A549 (cell line): ENCODE measurements at regions not wholly inside any gene's neighbourhood (a gene's known extent, or its start where the extent isn't known, plus 50 kb on each side); places are given as distances from the start of the nearest gene placed in this dataset.

ENCODE experiments used
- ATAC-seq, 2 experiments: fragments of 200-7000 bp in 1 of 2; fragments of >200 bp in 1 of 2; cut with Nextera tagmentation in 1 of 2; cut with Tn5 transposase in 1 of 2; 3 replicates each; pipeline versions ENCODE4 v1.8.0 to v1.9.1; 2018 to 2020; ENCODE audit warnings: mild to moderate bottlenecking in 1 of 2, moderate library complexity in 1 of 2
- CTCF ChIA-PET: fragments of 300-600 bp; sonication (Branson Sonifier 250); formaldehyde crosslinking; extraction: SDS; loops from one replicate; lab custom pipeline; 2021; ENCODE audit warnings: antibody characterized with exemption, inconsistent platforms; lab: Yijun Ruan, JAX
- POLR2A ChIA-PET: fragments of 350-600 bp; formaldehyde crosslinking; extraction: SDS; loops from one replicate; lab custom pipeline; 2021; ENCODE audit warnings: antibody characterized with exemption, inconsistent platforms; lab: Yijun Ruan, JAX
- DNase-seq, 2 experiments: peaks; one replicate each; pipeline versions ENCODE4 v3.0.0 to v3.0.0-alpha.2; 2011 to 2016; ENCODE audit warnings: low read depth in 1 of 2, low spot score in 1 of 2
- FAIRE-seq: peaks from 2 replicates; lab custom pipeline; 2011; peaks lifted over from hg19 to GRCh38; lab: Jason Lieb, UNC
- H3K27ac ChIP-seq, 2 experiments: fragments of >200 bp; sonication (Bioruptor Twin); formaldehyde crosslinking; 3 replicates each; pipeline ENCODE4 v1.5.1; 2016 to 2017
- H3K4me1 ChIP-seq: fragments of >200 bp; sonication (Bioruptor Twin); formaldehyde crosslinking; 3 replicates; pipeline ENCODE4 v1.6.1; 2016
- H3K4me2 ChIP-seq: fragments of >200 bp; sonication (Bioruptor Twin); formaldehyde crosslinking; 3 replicates; pipeline ENCODE4 v1.6.1; 2016
- H3K4me3 ChIP-seq: fragments of >200 bp; sonication (Bioruptor Twin); formaldehyde crosslinking; 3 replicates; pipeline ENCODE4 v1.5.1; 2016
- H3K9me3 ChIP-seq: fragments of >200 bp; sonication (Bioruptor Twin); formaldehyde crosslinking; 3 replicates; pipeline ENCODE4 v1.6.1; 2016
- BCL3 ChIP-seq: fragments of >200 bp; sonication (Bioruptor Twin); formaldehyde crosslinking; IDR thresholded peaks from 3 replicates; pipeline ENCODE4 v1.6.1; 2016
- CHD4 ChIP-seq: fragments of 200-600 bp; sonication (generic); IDR thresholded peaks from 2 replicates; pipeline ENCODE4 v1.6.1; 2016; ENCODE audit warnings: antibody characterized with exemption, mild to moderate bottlenecking, borderline replicate concordance
- CTCF ChIP-seq: fragments of >200 bp; sonication (Bioruptor Twin); formaldehyde crosslinking; IDR thresholded peaks from 3 replicates; pipeline ENCODE4 v1.5.1; 2016
- ELK1 ChIP-seq: fragments of 150-350 bp; IDR thresholded peaks from 2 replicates; pipeline ENCODE4 v1.6.1; 2014; ENCODE audit warnings: low read depth, mild to moderate bottlenecking, low read length
- FOSL2 ChIP-seq, 2 experiments: fragments of 450-650 bp in 1 of 2; fragments of >200 bp in 1 of 2; sonication (Bioruptor Twin) in 1 of 2; formaldehyde crosslinking; IDR thresholded peaks; 2 replicates each; pipeline versions ENCODE4 v1.5.0 to v1.6.1; 2016 to 2020; ENCODE audit warnings: mild to moderate bottlenecking in 1 of 2, moderate library complexity in 1 of 2
- FOXS1 ChIP-seq: fragments of 250-450 bp; sonication (Bioruptor Pico); IDR thresholded peaks from 2 replicates; pipeline ENCODE4 v1.5.0; 2020; ENCODE audit warnings: mild to moderate bottlenecking, moderate library complexity
- GATA3 ChIP-seq: IDR thresholded peaks from 2 replicates; pipeline ENCODE4 v1.6.1; 2012; ENCODE audit warnings: borderline replicate concordance
- HES2 ChIP-seq: fragments of >200 bp; sonication (Bioruptor Twin); formaldehyde crosslinking; IDR thresholded peaks from 2 replicates; pipeline ENCODE4 v1.6.1; 2016
- HEYL ChIP-seq: fragments of 250-450 bp; sonication (Bioruptor Pico); IDR thresholded peaks from 2 replicates; pipeline ENCODE4 v1.8.0; 2021; ENCODE audit warnings: mild to moderate bottlenecking, moderate library complexity
- HMGXB4 ChIP-seq: fragments of 250-450 bp; sonication (Bioruptor Pico); IDR thresholded peaks from 2 replicates; pipeline ENCODE4 v1.5.0; 2021; ENCODE audit warnings: mild to moderate bottlenecking, moderate library complexity, borderline replicate concordance
- HOXA7 ChIP-seq: fragments of 250-450 bp; sonication (Bioruptor Pico); IDR thresholded peaks from 2 replicates; pipeline ENCODE4 v1.5.0; 2020; ENCODE audit warnings: mild to moderate bottlenecking, moderate library complexity
- HOXB13 ChIP-seq: fragments of 250-450 bp; sonication (Bioruptor Pico); IDR thresholded peaks from 2 replicates; pipeline ENCODE4 v1.5.0; 2020; ENCODE audit warnings: low read depth, mild to moderate bottlenecking, moderate library complexity
- HOXB5 ChIP-seq: fragments of 250-450 bp; sonication (Bioruptor Pico); IDR thresholded peaks from 2 replicates; pipeline ENCODE4 v1.5.0; 2020; ENCODE audit warnings: mild to moderate bottlenecking, moderate library complexity
- KDM1A ChIP-seq: fragments of 200-600 bp; sonication (generic); IDR thresholded peaks from 2 replicates; pipeline ENCODE4 v1.6.1; 2016; ENCODE audit warnings: low read depth, mild to moderate bottlenecking
- NFE2L2 ChIP-seq: fragments of 150-350 bp; conservative IDR thresholded peaks from 2 replicates; pipeline ENCODE4 v1.6.1; 2014; ENCODE audit warnings: low read length
- PBX3 ChIP-seq: IDR thresholded peaks from 2 replicates; pipeline ENCODE4 v1.6.1; 2012
- PHF8 ChIP-seq: fragments of 200-600 bp; sonication (generic); IDR thresholded peaks from 2 replicates; pipeline ENCODE4 v1.6.1; 2016; ENCODE audit warnings: low read depth, mild to moderate bottlenecking, antibody characterized with exemption, moderate library complexity, borderline replicate concordance
- POLR2A ChIP-seq: IDR thresholded peaks from 2 replicates; pipeline ENCODE4 v1.6.1; 2012; ENCODE audit warnings: mild to moderate bottlenecking, low read length
- RAD21 ChIP-seq, 2 experiments: fragments of >200 bp in 1 of 2; sonication (Bioruptor Twin) in 1 of 2; formaldehyde crosslinking in 1 of 2; IDR thresholded peaks in 1 of 2; conservative IDR thresholded peaks in 1 of 2; 2 replicates in 1 of 2; 3 replicates in 1 of 2; pipeline ENCODE4 v1.6.1; 2012 to 2018; ENCODE audit warnings: inconsistent platforms in 1 of 2
- RARB ChIP-seq: fragments of 250-450 bp; sonication (Bioruptor Pico); IDR thresholded peaks from 2 replicates; pipeline ENCODE4 v1.8.0; 2021; ENCODE audit warnings: mild to moderate bottlenecking, moderate library complexity
- RCOR1 ChIP-seq: fragments of 150-350 bp; IDR thresholded peaks from 2 replicates; pipeline ENCODE4 v1.6.1; 2014; ENCODE audit warnings: antibody characterized with exemption, low read length, low read depth
- ZC3H11A ChIP-seq: fragments of 450-650 bp; IDR thresholded peaks from 2 replicates; pipeline ENCODE4 v1.6.1; 2014; ENCODE audit warnings: antibody characterized with exemption, mild to moderate bottlenecking
- ZFP36 ChIP-seq: fragments of 450-650 bp; IDR thresholded peaks from 2 replicates; pipeline ENCODE4 v1.6.1; 2014; ENCODE audit warnings: borderline replicate concordance; ENCODE audit not compliant: partially characterized antibody
- ZNF302 ChIP-seq: fragments of 250-450 bp; sonication (Bioruptor Pico); IDR thresholded peaks from 2 replicates; pipeline ENCODE4 v1.9.0; 2021; ENCODE audit warnings: inconsistent platforms, mild to moderate bottlenecking, moderate library complexity
- WGBS: methylation state at CpG from one replicate; pipeline ENCODE4 v1.1.6; 2017; ENCODE audit errors: missing lambda C conversion rate; 5-methylcytosine and 5-hydroxymethylcytosine counted together

GRCh38 chr20:19868441-19868840, 110.4 kb downstream of the RIN2 start:
- no peak overlapping the region for H3K4me2 ChIP-seq
- POLR2A ChIA-PET = no interaction called here
- CTCF ChIA-PET = interaction anchor here (1.6 kb wide), 1 partner anchor 17 kb away, joined by 5 read pairs; no protein-coding TSS in a partner anchor
- peak overlapping the region in 1 of 2 experiments; percentile 44; a peak in 1 of 6 replicates for H3K27ac ChIP-seq
- H3K4me3 ChIP-seq = no peak overlapping the region
- WGBS = 95% methylated on average over 6 of the region's 6 CpGs
- peaks cover 33% of the 10 kb centered on the region for H3K4me1 ChIP-seq
- FAIRE-seq (no peak), ATAC-seq (no peak), DNase-seq (no peak)
- TF ChIP-seq RCOR1 = no peak
- TF ChIP-seq KDM1A = no peak
- no peak for TF ChIP-seq ZFP36
- no peak for TF ChIP-seq HOXB13 (CRISPR knock-in tag)
- no peak for TF ChIP-seq HEYL (CRISPR knock-in tag)
- TF ChIP-seq NFE2L2 = no peak
- no peak for TF ChIP-seq PBX3
- TF ChIP-seq RAD21 (conservative IDR thresholded peaks at IDR 0.05 in 1 of 2, IDR thresholded peaks at IDR 0.05 in 1 of 2) = no peak
- TF ChIP-seq RARB (CRISPR knock-in tag) = no peak
- TF ChIP-seq BCL3 = no peak
- no peaks in the 10 kb centered on the region for H3K9me3 ChIP-seq

- H3K4me3 ChIP-seq = no peak overlapping the region
- peak; percentile 36 for FAIRE-seq
- H3K4me1 ChIP-seq = peaks cover 23% of the 10 kb centered on the region
- no peak for DNase-seq
- no peak overlapping the region for H3K4me2 ChIP-seq
- POLR2A ChIA-PET = no interaction called here
- no peak for ATAC-seq
- H3K9me3 ChIP-seq = peaks cover 7% of the 10 kb centered on the region; the same call in 1 of the 3 replicates
- CTCF ChIA-PET = interaction anchor here (1.5 to 2.4 kb wide), 4 partner anchors 12 to 122 kb away, joined by 3 to 11 read pairs (median 4); no protein-coding TSS in a partner anchor
- 86% methylated on average over 3 of the region's 3 CpGs for WGBS
- peak overlapping the region in 1 of 2 experiments; percentile 11; a peak in 1 of 6 replicates for H3K27ac ChIP-seq
- TF ChIP-seq RCOR1 (no peak), FOXS1 (CRISPR knock-in tag) (no peak), CHD4 (no peak), ZC3H11A (no peak), HOXB5 (no peak), HMGXB4 (CRISPR knock-in tag) (no peak), ELK1 (no peak), PHF8 (no peak), POLR2A (no peak), FOSL2 (IDR thresholded peaks at IDR 0.05) (no peak), FOSL2 (CRISPR knock-in tag; IDR thresholded peaks at IDR 0.05) (no peak), ZNF302 (CRISPR knock-in tag) (no peak), NFE2L2 (no peak), HES2 (no peak), RARB (CRISPR knock-in tag) (no peak), CTCF (no peak), GATA3 (no peak), HOXA7 (CRISPR knock-in tag) (no peak)
- TF ChIP-seq, all 56 proteins: peak for 0
Observed at GRCh38 chr20:19872001-19872400, 113.9 kb downstream of the RIN2 start.
